ENCODE measurements at regions not wholly inside any gene's neighbourhood (a gene's known extent, or its start where the extent isn't known, plus 50 kb on each side); places are given as distances from the start of the nearest gene placed in this dataset.

- TF ChIP-seq CHD7 (IDR thresholded peaks at IDR 0.05; ENCODE audit: insufficient replicate concordance, low read length) (no peak), CBX5 (IDR thresholded peaks at IDR 0.05; ENCODE audit: low read depth, low read length) (no peak), CHD2 (IDR thresholded peaks at IDR 0.05; ENCODE audit: low read length) (no peak), SAP30 (IDR thresholded peaks at IDR 0.05; ENCODE audit: insufficient read depth, insufficient replicate concordance, low read length) (no peak), RFX5 (IDR thresholded peaks at IDR 0.05; ENCODE audit: borderline replicate concordance, low read depth, low read length) (no peak), RNF2 (IDR thresholded peaks at IDR 0.05; ENCODE audit: borderline replicate concordance, low read depth, low read length, missing control alignments, poor library complexity, severe bottlenecking) (no peak), SUZ12 (IDR thresholded peaks at IDR 0.05; ENCODE audit: low read length) (no peak), JUN (IDR thresholded peaks at IDR 0.05; ENCODE audit: low read depth, low read length) (no peak), POLR2AphosphoS5 (IDR thresholded peaks at IDR 0.05; ENCODE audit: low read depth, low read length) (no peak), KDM5A (IDR thresholded peaks at IDR 0.05; ENCODE audit: low read length) (no peak), TEAD4 (IDR thresholded peaks at IDR 0.05; ENCODE audit: low read depth, low read length) (no peak), ATF3 (IDR thresholded peaks at IDR 0.05; ENCODE audit: insufficient read depth, low read depth, low read length) (no peak)
These were observed 84.4 kb downstream of the KIF4B start (continued) for GRCh38 chr5:155097995-155098394.

Data from H1 (cell line).